NT2/D1 (cell line): ENCODE measurements at regions not wholly inside any gene's neighbourhood (a gene's known extent, or its start where the extent isn't known, plus 50 kb on each side); places are given as distances from the start of the nearest gene placed in this dataset.

ENCODE experiments used
- SUZ12 ChIP-seq: IDR thresholded peaks from 2 replicates; pipeline ENCODE4 v1.6.1; 2011; ENCODE audit not compliant: insufficient read length, insufficient read depth; ENCODE audit errors: extremely low read depth
- YY1 ChIP-seq: IDR thresholded peaks from 2 replicates; pipeline ENCODE4 v1.6.1; 2011; ENCODE audit not compliant: insufficient read length, insufficient read depth
- ZNF274 ChIP-seq: IDR thresholded peaks from 2 replicates; pipeline ENCODE4 v1.6.1; 2011; ENCODE audit warnings: mild to moderate bottlenecking, low read depth, low read length

DNA sequence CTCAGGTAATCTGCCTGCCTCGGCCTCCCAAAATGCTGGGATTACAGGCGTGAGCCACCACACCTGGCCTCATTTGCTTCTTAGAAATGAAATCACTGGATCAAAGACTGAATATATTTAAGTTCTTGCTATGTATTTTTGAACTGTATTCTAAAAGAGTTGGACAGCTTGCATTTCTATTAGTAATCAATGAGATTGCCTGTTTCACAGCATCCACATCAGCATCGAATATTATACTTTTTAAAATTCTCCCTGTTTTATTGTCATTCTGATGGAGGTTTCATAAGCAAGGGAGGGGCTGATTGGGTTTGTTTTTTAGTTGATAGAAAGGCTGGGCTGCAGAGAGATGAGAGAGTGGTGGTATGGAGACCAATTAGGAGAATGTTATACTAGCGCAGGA, 68.7 kb upstream of the CREB3L1 start:
- no peak for TF ChIP-seq YY1
- TF ChIP-seq SUZ12: no peak
- TF ChIP-seq ZNF274: no peak
